SK-N-MC (cell line): ENCODE measurements at regions not wholly inside any gene's neighbourhood (a gene's known extent, or its start where the extent isn't known, plus 50 kb on each side); places are given as distances from the start of the nearest gene placed in this dataset.

Experiments used
- DNase-seq: peaks from one replicate; pipeline ENCODE4 v3.0.0-alpha.2; 2011; ENCODE audit warnings: low read depth, low spot score
- H3K27ac ChIP-seq: fragments of 200-600 bp; sonication (generic); 2 replicates; pipeline ENCODE4 v1.5.1; 2016; ENCODE audit warnings: mixed run types
- H3K36me3 ChIP-seq: fragments of 200-600 bp; sonication (generic); 2 replicates; pipeline ENCODE4 v1.6.1; 2017; ENCODE audit warnings: antibody characterized with exemption, low read length, mixed read lengths; ENCODE audit not compliant: insufficient read depth
- H3K4me3 ChIP-seq: fragments of 200-600 bp; sonication (generic); 2 replicates; pipeline ENCODE4 v1.5.1; 2016
- H3K9ac ChIP-seq: fragments of 200-600 bp; sonication (generic); 2 replicates; pipeline ENCODE4 v1.8.0; 2017; ENCODE audit warnings: mixed run types, mixed read lengths; ENCODE audit not compliant: insufficient read length
- H3K9me3 ChIP-seq: fragments of 200-600 bp; sonication (generic); 2 replicates; pipeline ENCODE4 v1.6.1; 2017; ENCODE audit warnings: low read depth, mild to moderate bottlenecking, antibody characterized with exemption, low read length, moderate library complexity, mixed read lengths
- EZH2 ChIP-seq: fragments of 200-600 bp; sonication (generic); IDR thresholded peaks from one replicate; pipeline ENCODE4 v1.6.1; 2017; ENCODE audit warnings: antibody characterized with exemption
- FOXP2 ChIP-seq: optimal IDR thresholded peaks from 2 replicates; pipeline ENCODE3; 2011; ENCODE audit warnings: mild to moderate bottlenecking, moderate library complexity; ENCODE audit not compliant: insufficient read depth; ENCODE audit errors: extremely low read length, control extremely low read depth
- POLR2AphosphoS5 ChIP-seq: IDR thresholded peaks from 2 replicates; pipeline ENCODE4 v1.6.1; 2012; ENCODE audit warnings: mild to moderate bottlenecking, low read depth, low read length, borderline replicate concordance

- no peaks in the 10 kb centered on the region for H3K36me3 ChIP-seq
- no peaks in the 10 kb centered on the region for H3K9me3 ChIP-seq
- no peak for DNase-seq
- H3K9ac ChIP-seq, result no peak overlapping the region
- no peak overlapping the region for H3K27ac ChIP-seq
- H3K4me3 ChIP-seq, result no peak overlapping the region
- no peak for TF ChIP-seq EZH2
- no peak for TF ChIP-seq FOXP2
- TF ChIP-seq POLR2AphosphoS5, result no peak
Observed at GRCh38 chr7:22572937-22573336, 72.9 kb upstream of the STEAP1B start.

- TF ChIP-seq FOXP2, result no peak
- no peak for TF ChIP-seq EZH2
- TF ChIP-seq POLR2AphosphoS5, result no peak
Observed at GRCh38 chr7:22572292-22572691, 72.3 kb upstream of the STEAP1B start.

GRCh38 chr7:22571766-22572165 is 71.8 kb upstream of the STEAP1B start:
- Histone ChIP-seq H3K4me3 (no peak overlapping the region), H3K9ac (no peak overlapping the region), H3K36me3 (no peaks in the 10 kb centered on the region), H3K9me3 (no peaks in the 10 kb centered on the region), H3K27ac (no peak overlapping the region)
- DNase-seq, result no peak
- no peak for TF ChIP-seq FOXP2
- no peak for TF ChIP-seq POLR2AphosphoS5
- TF ChIP-seq EZH2, result no peak

More at GRCh38 chr7:22572292-22572691, 72.3 kb upstream of the STEAP1B start:
- no peak overlapping the region for H3K27ac ChIP-seq
- DNase-seq, result no peak
- H3K36me3 ChIP-seq, result no peaks in the 10 kb centered on the region
- no peaks in the 10 kb centered on the region for H3K9me3 ChIP-seq
- no peak overlapping the region for H3K4me3 ChIP-seq
- no peak overlapping the region for H3K9ac ChIP-seq

DNA sequence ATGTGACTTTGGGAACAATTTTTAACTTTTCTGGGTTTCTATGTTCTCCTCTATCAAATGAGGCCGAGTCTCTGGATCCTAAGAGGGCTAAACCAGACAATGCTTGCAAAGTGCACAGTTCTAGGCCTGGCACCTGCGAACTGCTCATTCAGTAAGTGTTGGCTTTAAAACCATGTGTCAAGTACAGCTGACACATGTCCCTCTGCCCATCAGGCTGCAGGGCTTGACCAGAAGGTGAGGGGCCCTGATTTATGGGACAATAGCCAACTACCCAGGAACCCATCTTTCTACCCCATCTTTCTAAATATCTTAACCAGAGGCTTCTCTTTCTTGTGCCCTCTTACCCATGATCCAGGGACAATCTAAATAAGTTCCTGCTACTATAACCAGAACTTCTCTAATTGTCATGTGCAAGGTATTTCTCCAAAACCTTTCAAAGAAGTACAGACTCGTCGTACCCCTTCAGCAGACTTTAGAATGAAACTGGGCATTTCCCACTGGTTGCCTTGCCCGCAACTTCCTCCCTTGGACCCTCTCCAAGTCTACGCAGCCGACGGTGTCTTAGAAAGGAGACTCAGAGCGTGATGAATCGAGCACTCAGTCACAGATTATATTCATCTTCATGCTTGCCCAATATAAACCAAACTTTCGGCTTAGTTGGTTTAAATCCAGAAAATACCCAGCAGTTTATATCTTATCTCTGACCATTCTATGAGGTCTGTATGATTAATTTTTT is 69.8 kb upstream of the STEAP1B start:
- H3K36me3 ChIP-seq, result no peaks in the 10 kb centered on the region
- no peak for DNase-seq
- H3K4me3 ChIP-seq, result no peak overlapping the region
- no peak overlapping the region for H3K9ac ChIP-seq
- no peak for TF ChIP-seq POLR2AphosphoS5
- TF ChIP-seq FOXP2, result no peak
- no peak for TF ChIP-seq EZH2
- no peaks in the 10 kb centered on the region for H3K9me3 ChIP-seq
- no peak overlapping the region for H3K27ac ChIP-seq

GRCh38 chr7:22566592-22566991 is 66.6 kb upstream of the STEAP1B start:
- H3K4me3 ChIP-seq, result no peak overlapping the region
- TF ChIP-seq POLR2AphosphoS5, result no peak
- no peak for TF ChIP-seq EZH2
- no peak for TF ChIP-seq FOXP2
- H3K27ac ChIP-seq, result no peak overlapping the region
- no peaks in the 10 kb centered on the region for H3K9me3 ChIP-seq
- no peak for DNase-seq
- no peak overlapping the region for H3K9ac ChIP-seq
- no peaks in the 10 kb centered on the region for H3K36me3 ChIP-seq

GRCh38 chr7:22566176-22566575 is 66.2 kb upstream of the STEAP1B start:
- TF ChIP-seq FOXP2 (no peak), EZH2 (no peak), POLR2AphosphoS5 (no peak)
- no peak for DNase-seq
- no peaks in the 10 kb centered on the region for H3K36me3 ChIP-seq
- H3K9me3 ChIP-seq, result no peaks in the 10 kb centered on the region
- no peak overlapping the region for H3K4me3 ChIP-seq
- no peak overlapping the region for H3K9ac ChIP-seq
- no peak overlapping the region for H3K27ac ChIP-seq

DNA sequence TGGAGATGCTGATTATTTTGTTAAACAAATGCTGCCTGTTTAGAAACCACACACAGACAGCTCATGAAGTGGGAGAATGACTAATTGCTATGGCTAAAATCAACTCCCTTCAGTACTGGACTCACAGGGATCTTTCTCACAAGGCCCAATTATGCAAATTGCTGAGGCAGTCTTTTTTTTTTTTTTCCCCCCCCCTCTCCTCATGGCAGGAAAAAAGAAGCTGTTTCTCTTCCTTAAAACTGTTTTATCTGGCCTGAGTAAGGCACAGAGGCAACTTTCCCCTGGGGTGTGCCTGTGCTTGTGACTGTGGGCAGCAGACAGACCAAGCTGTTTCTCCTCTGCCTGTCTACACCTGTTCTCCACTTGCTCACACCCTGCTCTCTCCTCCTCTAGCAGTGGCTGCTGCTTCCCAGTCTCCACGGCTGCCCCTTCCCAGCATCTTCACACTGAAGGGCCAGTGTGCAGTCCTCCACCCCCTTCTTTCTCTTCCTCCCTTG is 65.4 kb upstream of the STEAP1B start:
- H3K9ac ChIP-seq, result no peak overlapping the region
- H3K9me3 ChIP-seq, result no peaks in the 10 kb centered on the region
- TF ChIP-seq FOXP2 (no peak), POLR2AphosphoS5 (no peak), EZH2 (no peak)
- no peak overlapping the region for H3K4me3 ChIP-seq
- no peak for DNase-seq
- no peak overlapping the region for H3K27ac ChIP-seq
- no peaks in the 10 kb centered on the region for H3K36me3 ChIP-seq

DNA sequence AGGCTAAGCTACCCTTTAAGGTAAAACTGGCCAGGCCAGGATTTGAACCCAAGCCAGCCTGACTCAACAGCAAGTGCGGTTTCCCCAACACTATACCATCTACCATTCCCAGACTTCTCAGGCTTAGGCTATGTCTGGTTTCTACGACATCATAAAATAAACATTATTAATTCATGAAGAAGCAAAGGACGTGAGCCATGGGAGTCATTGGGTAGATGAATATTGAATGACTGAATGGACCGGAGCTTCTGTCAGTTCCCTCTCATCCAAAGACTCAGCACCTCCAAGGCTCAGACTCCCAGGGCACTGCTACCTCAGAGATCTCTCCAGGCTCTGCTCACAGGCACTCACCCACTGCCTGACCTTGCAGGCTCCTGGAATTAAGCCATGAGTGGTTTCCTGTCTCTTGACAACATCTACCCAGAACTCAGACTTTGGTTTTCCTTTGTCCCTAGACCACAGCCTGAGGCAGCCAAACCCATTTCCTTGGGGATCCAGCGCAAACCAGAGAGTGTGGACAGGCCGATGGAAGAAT is 64.6 kb upstream of the STEAP1B start:
- no peak overlapping the region for H3K9ac ChIP-seq
- no peak overlapping the region for H3K27ac ChIP-seq
- no peak overlapping the region for H3K4me3 ChIP-seq
- H3K36me3 ChIP-seq, result no peaks in the 10 kb centered on the region
- no peak for DNase-seq
- TF ChIP-seq FOXP2, result no peak
- no peak for TF ChIP-seq POLR2AphosphoS5
- no peak for TF ChIP-seq EZH2
- H3K9me3 ChIP-seq, result no peaks in the 10 kb centered on the region

DNA sequence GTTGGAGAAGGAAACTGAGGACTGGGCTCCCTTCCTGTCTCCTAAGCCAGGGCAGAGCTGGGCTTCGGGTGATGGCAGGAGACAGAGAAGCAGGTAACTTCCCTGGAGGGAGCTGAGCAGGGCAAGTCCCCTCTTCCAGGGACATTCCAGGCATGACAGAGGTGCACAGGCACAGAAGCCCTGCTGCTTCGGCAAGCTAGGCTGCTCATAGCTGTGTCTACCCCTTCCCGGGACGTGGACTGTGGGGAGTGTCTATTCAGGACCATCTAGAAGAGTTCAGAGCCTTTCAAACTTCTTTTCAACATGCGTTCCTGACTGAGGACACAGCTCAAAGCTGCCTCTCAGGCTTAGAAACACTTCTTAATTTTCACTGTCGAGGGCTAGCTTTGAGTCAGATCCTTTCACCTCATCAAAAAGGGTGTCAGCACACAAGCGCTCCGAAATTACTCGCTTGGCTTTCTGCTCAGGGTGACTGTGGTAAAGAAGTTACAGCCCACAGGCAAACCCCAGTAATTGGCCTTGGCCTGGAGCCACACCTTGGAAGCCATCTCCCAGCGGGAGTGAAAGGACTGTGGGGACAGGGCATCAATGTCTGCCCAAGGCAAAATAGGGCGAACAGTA is 63.7 kb upstream of the STEAP1B start:
- H3K4me3 ChIP-seq, result no peak overlapping the region
- no peaks in the 10 kb centered on the region for H3K9me3 ChIP-seq
- no peak overlapping the region for H3K27ac ChIP-seq
- DNase-seq, result no peak
- no peaks in the 10 kb centered on the region for H3K36me3 ChIP-seq
- no peak overlapping the region for H3K9ac ChIP-seq
- TF ChIP-seq FOXP2 (no peak), EZH2 (no peak), POLR2AphosphoS5 (no peak)
